ENCODE measurements at regions not wholly inside any gene's neighbourhood (a gene's known extent, or its start where the extent isn't known, plus 50 kb on each side); places are given as distances from the start of the nearest gene placed in this dataset.

- DNase-seq (ENCODE audit: low spot score) = no peak
Measured at GRCh38 chr11:115759622-115760460, 255.6 kb upstream of the CADM1 start.

- no peak for DNase-seq (ENCODE audit: low spot score)
Measured at GRCh38 chr11:115758011-115758410, 253.8 kb upstream of the CADM1 start.

- DNase-seq (ENCODE audit: low spot score) = no peak
Measured at GRCh38 chr11:115751243-115752015, 247.2 kb upstream of the CADM1 start.

- no peak for DNase-seq (ENCODE audit: low spot score)
Measured at GRCh38 chr11:115745610-115746512, 241.6 kb upstream of the CADM1 start.

GRCh38 chr11:115745066-115745465 lies 240.9 kb upstream of the CADM1 start:
- no peak for DNase-seq (ENCODE audit: low spot score)

GRCh38 chr11:115743719-115744118 lies 239.5 kb upstream of the CADM1 start:
- no peak for DNase-seq (ENCODE audit: low spot score)

- DNase-seq (ENCODE audit: low spot score) = no peak
Measured at GRCh38 chr11:115741376-115742107, 237.3 kb upstream of the CADM1 start.

GRCh38 chr11:115740324-115740723 lies 236.1 kb upstream of the CADM1 start:
- no peak for DNase-seq (ENCODE audit: low spot score)

- no peak for DNase-seq (ENCODE audit: low spot score)
Measured at GRCh38 chr11:115739878-115740277, 235.7 kb upstream of the CADM1 start.

- no peak for DNase-seq (ENCODE audit: low spot score)
Measured at GRCh38 chr11:115739146-115739545, 234.9 kb upstream of the CADM1 start.

- DNase-seq (ENCODE audit: low spot score) = no peak
Measured at GRCh38 chr11:115737875-115738274, 233.7 kb upstream of the CADM1 start.

- no peak for DNase-seq (ENCODE audit: low spot score)
Measured at GRCh38 chr11:115736146-115736545, 231.9 kb upstream of the CADM1 start.

- DNase-seq (ENCODE audit: low spot score) = no peak
Measured at GRCh38 chr11:115724666-115725065, 220.5 kb upstream of the CADM1 start.

GRCh38 chr11:115722711-115723110 lies 218.5 kb upstream of the CADM1 start:
- DNase-seq (ENCODE audit: low spot score) = no peak

GRCh38 chr11:115721296-115721995 lies 217.2 kb upstream of the CADM1 start:
- no peak for DNase-seq (ENCODE audit: low spot score)

- DNase-seq (ENCODE audit: low spot score) = no peak
Measured at GRCh38 chr11:115720602-115721245, 216.5 kb upstream of the CADM1 start.

- no peak for DNase-seq (ENCODE audit: low spot score)
Measured at GRCh38 chr11:115718945-115719344, 214.7 kb upstream of the CADM1 start.

- DNase-seq (ENCODE audit: low spot score) = no peak
Measured at GRCh38 chr11:115718106-115718505, 213.9 kb upstream of the CADM1 start.
